ENCODE measurements at regions not wholly inside any gene's neighbourhood (a gene's known extent, or its start where the extent isn't known, plus 50 kb on each side); places are given as distances from the start of the nearest gene placed in this dataset.

DNA sequence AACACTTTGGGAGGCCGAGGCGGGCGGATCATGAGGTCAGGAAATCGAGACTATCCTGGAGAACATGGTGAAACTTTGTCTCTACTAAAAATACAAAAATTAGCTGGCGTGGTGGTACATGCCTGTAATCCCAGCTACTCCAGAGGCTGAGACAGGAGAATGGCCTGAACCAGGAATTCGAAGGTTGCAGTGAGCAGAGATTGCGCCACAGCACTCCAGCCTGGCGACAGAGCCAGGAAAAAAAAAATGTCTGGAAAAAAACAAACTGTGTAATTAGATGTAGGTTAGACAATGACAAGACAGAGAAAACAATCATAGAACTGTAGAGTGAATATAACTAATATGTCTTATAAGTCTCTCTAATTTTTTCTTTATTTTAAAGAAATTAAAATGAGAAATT lies 1002.5 kb upstream of the LCORL start:
- no peak for TF ChIP-seq POLR2A (IDR thresholded peaks at IDR 0.05)
- TF ChIP-seq, protein P1, sequence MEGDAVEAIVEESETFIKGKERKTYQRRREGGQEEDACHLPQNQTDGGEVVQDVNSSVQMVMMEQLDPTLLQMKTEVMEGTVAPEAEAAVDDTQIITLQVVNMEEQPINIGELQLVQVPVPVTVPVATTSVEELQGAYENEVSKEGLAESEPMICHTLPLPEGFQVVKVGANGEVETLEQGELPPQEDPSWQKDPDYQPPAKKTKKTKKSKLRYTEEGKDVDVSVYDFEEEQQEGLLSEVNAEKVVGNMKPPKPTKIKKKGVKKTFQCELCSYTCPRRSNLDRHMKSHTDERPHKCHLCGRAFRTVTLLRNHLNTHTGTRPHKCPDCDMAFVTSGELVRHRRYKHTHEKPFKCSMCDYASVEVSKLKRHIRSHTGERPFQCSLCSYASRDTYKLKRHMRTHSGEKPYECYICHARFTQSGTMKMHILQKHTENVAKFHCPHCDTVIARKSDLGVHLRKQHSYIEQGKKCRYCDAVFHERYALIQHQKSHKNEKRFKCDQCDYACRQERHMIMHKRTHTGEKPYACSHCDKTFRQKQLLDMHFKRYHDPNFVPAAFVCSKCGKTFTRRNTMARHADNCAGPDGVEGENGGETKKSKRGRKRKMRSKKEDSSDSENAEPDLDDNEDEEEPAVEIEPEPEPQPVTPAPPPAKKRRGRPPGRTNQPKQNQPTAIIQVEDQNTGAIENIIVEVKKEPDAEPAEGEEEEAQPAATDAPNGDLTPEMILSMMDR (IDR thresholded peaks at IDR 0.05 in 8 of 11, conservative IDR thresholded peaks at IDR 0.05 in 3 of 11), result no peak
